ENCODE measurements at regions not wholly inside any gene's neighbourhood (a gene's known extent, or its start where the extent isn't known, plus 50 kb on each side); places are given as distances from the start of the nearest gene placed in this dataset.

DNA sequence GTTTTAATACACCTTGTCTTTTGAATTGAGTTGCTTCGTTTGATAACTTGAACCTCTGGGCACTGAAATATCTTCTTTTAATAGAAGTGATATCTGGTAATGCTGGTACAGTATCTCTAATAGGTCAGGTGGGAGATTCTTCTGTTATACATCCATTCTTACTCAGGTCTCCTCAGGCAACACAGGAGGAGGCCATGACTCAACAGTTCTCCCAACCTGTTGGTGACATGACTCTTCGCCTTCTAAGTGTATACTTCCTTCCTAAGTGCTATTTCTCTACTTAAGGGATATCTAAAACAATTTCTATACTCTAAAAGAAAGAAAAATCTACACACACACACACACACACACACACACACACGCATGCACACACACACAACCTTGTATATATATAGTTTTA, 509.1 kb downstream of the PCNX1 start:
- H3K27ac ChIP-seq (ENCODE audit: low read depth in 1 of 2, low read length in 2 of 2): no peak overlapping the region
- no peaks in the 10 kb centered on the region for H3K27me3 ChIP-seq (ENCODE audit: control insufficient read depth in 4 of 4, insufficient read depth in 4 of 4, low read length in 3 of 4)
- no peaks in the 10 kb centered on the region for H3K36me3 ChIP-seq (ENCODE audit: control insufficient read depth in 4 of 4, insufficient read depth in 3 of 4, low read depth in 1 of 4, low read length in 3 of 4)
- no peaks in the 10 kb centered on the region for H3K9me3 ChIP-seq (ENCODE audit: control insufficient read depth in 4 of 4, low read length in 3 of 4)
- no peak for DNase-seq (ENCODE audit: low spot score)
- no peak overlapping the region for H3K9ac ChIP-seq (ENCODE audit: low read depth in 1 of 2, low read length in 2 of 2)
- H3K4me1 ChIP-seq (ENCODE audit: control insufficient read depth in 4 of 4, insufficient read depth in 4 of 4, low read length in 3 of 4): peaks cover 0 to 4% (median 0%) of the 10 kb centered on the region in 4 donors
- H3K4me3 ChIP-seq (ENCODE audit: low read depth in 1 of 3, low read length in 3 of 3): no peak overlapping the region
- WGBS: 95% methylated on average over 3 of the region's 3 CpGs
- TF ChIP-seq, protein P1, sequence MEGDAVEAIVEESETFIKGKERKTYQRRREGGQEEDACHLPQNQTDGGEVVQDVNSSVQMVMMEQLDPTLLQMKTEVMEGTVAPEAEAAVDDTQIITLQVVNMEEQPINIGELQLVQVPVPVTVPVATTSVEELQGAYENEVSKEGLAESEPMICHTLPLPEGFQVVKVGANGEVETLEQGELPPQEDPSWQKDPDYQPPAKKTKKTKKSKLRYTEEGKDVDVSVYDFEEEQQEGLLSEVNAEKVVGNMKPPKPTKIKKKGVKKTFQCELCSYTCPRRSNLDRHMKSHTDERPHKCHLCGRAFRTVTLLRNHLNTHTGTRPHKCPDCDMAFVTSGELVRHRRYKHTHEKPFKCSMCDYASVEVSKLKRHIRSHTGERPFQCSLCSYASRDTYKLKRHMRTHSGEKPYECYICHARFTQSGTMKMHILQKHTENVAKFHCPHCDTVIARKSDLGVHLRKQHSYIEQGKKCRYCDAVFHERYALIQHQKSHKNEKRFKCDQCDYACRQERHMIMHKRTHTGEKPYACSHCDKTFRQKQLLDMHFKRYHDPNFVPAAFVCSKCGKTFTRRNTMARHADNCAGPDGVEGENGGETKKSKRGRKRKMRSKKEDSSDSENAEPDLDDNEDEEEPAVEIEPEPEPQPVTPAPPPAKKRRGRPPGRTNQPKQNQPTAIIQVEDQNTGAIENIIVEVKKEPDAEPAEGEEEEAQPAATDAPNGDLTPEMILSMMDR (IDR thresholded peaks at IDR 0.05; ENCODE audit: low read depth, low read length, missing input control): no peak
- no peak for TF ChIP-seq RAD21 (IDR thresholded peaks at IDR 0.05)
- TF ChIP-seq, protein P2, sequence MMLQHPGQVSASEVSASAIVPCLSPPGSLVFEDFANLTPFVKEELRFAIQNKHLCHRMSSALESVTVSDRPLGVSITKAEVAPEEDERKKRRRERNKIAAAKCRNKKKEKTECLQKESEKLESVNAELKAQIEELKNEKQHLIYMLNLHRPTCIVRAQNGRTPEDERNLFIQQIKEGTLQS (IDR thresholded peaks at IDR 0.05): no peak
- TF ChIP-seq, protein P3, sequence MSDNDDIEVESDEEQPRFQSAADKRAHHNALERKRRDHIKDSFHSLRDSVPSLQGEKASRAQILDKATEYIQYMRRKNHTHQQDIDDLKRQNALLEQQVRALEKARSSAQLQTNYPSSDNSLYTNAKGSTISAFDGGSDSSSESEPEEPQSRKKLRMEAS (IDR thresholded peaks at IDR 0.05): no peak
- TF ChIP-seq SP1 (IDR thresholded peaks at IDR 0.05): no peak
- no peak for TF ChIP-seq TAF1 (conservative IDR thresholded peaks at IDR 0.05)
- no peak for TF ChIP-seq JUND (IDR thresholded peaks at IDR 0.05)
- TF ChIP-seq FOXA1 (IDR thresholded peaks at IDR 0.05): no peak
- TF ChIP-seq, protein P4, sequence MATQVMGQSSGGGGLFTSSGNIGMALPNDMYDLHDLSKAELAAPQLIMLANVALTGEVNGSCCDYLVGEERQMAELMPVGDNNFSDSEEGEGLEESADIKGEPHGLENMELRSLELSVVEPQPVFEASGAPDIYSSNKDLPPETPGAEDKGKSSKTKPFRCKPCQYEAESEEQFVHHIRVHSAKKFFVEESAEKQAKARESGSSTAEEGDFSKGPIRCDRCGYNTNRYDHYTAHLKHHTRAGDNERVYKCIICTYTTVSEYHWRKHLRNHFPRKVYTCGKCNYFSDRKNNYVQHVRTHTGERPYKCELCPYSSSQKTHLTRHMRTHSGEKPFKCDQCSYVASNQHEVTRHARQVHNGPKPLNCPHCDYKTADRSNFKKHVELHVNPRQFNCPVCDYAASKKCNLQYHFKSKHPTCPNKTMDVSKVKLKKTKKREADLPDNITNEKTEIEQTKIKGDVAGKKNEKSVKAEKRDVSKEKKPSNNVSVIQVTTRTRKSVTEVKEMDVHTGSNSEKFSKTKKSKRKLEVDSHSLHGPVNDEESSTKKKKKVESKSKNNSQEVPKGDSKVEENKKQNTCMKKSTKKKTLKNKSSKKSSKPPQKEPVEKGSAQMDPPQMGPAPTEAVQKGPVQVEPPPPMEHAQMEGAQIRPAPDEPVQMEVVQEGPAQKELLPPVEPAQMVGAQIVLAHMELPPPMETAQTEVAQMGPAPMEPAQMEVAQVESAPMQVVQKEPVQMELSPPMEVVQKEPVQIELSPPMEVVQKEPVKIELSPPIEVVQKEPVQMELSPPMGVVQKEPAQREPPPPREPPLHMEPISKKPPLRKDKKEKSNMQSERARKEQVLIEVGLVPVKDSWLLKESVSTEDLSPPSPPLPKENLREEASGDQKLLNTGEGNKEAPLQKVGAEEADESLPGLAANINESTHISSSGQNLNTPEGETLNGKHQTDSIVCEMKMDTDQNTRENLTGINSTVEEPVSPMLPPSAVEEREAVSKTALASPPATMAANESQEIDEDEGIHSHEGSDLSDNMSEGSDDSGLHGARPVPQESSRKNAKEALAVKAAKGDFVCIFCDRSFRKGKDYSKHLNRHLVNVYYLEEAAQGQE (IDR thresholded peaks at IDR 0.05): no peak
- no peak for TF ChIP-seq HNF4A (conservative IDR thresholded peaks at IDR 0.05)
- no peak for TF ChIP-seq RXRA (IDR thresholded peaks at IDR 0.05)
- TF ChIP-seq HNF4G (IDR thresholded peaks at IDR 0.05): no peak
- TF ChIP-seq, protein P5, sequence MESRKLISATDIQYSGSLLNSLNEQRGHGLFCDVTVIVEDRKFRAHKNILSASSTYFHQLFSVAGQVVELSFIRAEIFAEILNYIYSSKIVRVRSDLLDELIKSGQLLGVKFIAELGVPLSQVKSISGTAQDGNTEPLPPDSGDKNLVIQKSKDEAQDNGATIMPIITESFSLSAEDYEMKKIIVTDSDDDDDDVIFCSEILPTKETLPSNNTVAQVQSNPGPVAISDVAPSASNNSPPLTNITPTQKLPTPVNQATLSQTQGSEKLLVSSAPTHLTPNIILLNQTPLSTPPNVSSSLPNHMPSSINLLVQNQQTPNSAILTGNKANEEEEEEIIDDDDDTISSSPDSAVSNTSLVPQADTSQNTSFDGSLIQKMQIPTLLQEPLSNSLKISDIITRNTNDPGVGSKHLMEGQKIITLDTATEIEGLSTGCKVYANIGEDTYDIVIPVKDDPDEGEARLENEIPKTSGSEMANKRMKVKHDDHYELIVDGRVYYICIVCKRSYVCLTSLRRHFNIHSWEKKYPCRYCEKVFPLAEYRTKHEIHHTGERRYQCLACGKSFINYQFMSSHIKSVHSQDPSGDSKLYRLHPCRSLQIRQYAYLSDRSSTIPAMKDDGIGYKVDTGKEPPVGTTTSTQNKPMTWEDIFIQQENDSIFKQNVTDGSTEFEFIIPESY (IDR thresholded peaks at IDR 0.05): no peak

DNA sequence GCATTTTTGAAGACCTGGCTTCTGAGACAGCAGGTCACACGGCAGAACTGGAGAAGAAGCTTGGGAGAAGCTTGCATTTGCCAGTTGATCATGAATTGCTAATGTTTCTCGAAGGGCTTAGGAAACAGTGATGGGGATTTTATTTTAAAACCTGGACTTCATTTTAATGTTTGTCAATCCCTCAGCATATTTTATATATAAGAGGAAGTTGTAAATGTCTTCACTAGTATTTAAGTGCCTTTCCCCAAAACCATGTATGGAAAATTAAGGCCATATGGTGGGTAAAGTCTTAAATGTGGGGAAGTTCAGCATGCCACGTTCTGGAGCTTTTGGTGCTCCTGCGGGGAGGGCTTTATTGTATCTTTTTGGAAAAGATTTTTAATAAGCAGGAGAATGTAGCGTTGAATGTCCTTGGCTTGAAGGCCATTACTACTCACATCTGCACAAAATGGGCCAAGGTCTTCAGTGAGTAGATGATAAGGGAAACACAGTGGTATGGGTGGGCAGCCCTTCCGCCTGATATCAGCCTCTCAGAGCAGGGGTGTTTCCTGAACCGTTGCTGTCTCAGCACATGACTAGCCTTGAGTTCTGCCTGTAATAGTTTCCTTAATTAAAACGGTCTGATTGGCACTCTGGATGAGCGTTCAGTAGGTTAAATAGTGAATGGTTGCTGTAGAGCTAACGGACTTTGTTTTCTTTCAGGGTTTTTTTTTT, 511.4 kb downstream of the PCNX1 start:
- H3K4me1 ChIP-seq (ENCODE audit: control insufficient read depth in 4 of 4, insufficient read depth in 4 of 4, low read length in 3 of 4): peaks cover 0 to 2% (median 0%) of the 10 kb centered on the region in 4 donors
- no peak for DNase-seq (ENCODE audit: low spot score)
- H3K36me3 ChIP-seq (ENCODE audit: control insufficient read depth in 4 of 4, insufficient read depth in 3 of 4, low read depth in 1 of 4, low read length in 3 of 4): no peaks in the 10 kb centered on the region
- H3K9ac ChIP-seq (ENCODE audit: low read depth in 1 of 2, low read length in 2 of 2): no peak overlapping the region
- H3K9me3 ChIP-seq (ENCODE audit: control insufficient read depth in 4 of 4, low read length in 3 of 4): no peaks in the 10 kb centered on the region
- H3K27ac ChIP-seq (ENCODE audit: low read depth in 1 of 2, low read length in 2 of 2): no peak overlapping the region
- TF ChIP-seq FOXA2 (IDR thresholded peaks at IDR 0.05) (no peak), FOXA1 (IDR thresholded peaks at IDR 0.05) (no peak), HNF4G (IDR thresholded peaks at IDR 0.05) (no peak)
- TF ChIP-seq, protein P5 (IDR thresholded peaks at IDR 0.05): no peak
- no peaks in the 10 kb centered on the region for H3K27me3 ChIP-seq (ENCODE audit: control insufficient read depth in 4 of 4, insufficient read depth in 4 of 4, low read length in 3 of 4)
- no peak overlapping the region for H3K4me3 ChIP-seq (ENCODE audit: low read depth in 1 of 3, low read length in 3 of 3)
- WGBS: 81% methylated on average over 10 of the region's 10 CpGs
